ENCODE measurements at regions not wholly inside any gene's neighbourhood (a gene's known extent, or its start where the extent isn't known, plus 50 kb on each side); places are given as distances from the start of the nearest gene placed in this dataset.

- in situ Hi-C loops (cut with HindIII; ENCODE audit: low pct_unique_long_range_greater_than_20kb, low sequenced_read_pairs): no loop called here
- no peak for DNase-seq (ENCODE audit: low read depth in 1 of 2, low spot score in 1 of 2)
- no peak for TF ChIP-seq JUND (IDR thresholded peaks at IDR 0.05; ENCODE audit: low read depth)
These were observed 325.1 kb upstream of the ADAMTS16 start for GRCh38 chr5:4815002-4815401.

DNA sequence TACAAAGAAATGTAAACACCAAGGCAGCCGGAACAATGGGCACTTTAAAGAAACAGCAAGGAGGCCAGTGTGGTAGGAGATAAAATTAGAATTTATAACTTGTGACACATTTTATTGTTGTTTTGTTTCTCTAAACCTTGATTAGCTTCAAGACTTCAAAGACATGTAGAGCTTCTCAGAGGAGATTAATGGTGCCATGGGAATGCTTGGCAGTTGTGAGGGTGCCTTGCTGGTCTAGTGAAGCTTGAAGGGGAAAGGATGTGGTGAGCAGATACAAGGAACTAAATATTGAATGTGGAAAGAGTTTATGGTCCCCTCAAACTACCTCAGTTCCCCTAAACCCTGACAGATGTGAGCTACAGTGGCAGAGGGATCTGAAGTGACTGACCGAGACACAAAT, 322.4 kb upstream of the ADAMTS16 start:
- DNase-seq (ENCODE audit: low read depth in 1 of 2, low spot score in 1 of 2): no peak
- no peak for TF ChIP-seq JUND (IDR thresholded peaks at IDR 0.05; ENCODE audit: low read depth)
- in situ Hi-C loops (cut with HindIII; ENCODE audit: low pct_unique_long_range_greater_than_20kb, low sequenced_read_pairs): no loop called here

- DNase-seq (ENCODE audit: low read depth in 1 of 2, low spot score in 1 of 2): no peak
These were observed 308.8 kb upstream of the ADAMTS16 start for GRCh38 chr5:4831325-4831724.

DNA sequence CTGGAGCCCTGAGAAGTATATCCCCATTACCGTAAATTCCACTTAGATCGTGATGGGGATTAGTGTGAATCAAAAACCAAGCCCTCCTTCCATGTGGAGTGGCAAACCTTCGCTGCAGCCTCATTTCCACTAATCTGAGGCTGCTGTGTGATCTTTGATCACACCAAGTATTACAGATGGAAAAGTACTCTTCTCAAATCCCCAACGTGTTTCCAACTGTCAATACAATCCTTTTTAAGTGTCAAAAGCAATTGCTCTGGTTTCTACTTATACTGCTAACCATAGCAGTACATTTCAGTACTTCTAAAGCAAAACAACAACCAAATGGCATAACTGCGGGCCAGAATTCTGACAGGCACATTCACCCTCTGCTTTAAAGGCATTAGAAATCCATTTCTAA, 307.7 kb upstream of the ADAMTS16 start:
- no peak for DNase-seq (ENCODE audit: low read depth in 1 of 2, low spot score in 1 of 2)
- in situ Hi-C loops (cut with HindIII; ENCODE audit: low pct_unique_long_range_greater_than_20kb, low sequenced_read_pairs): no loop called here
- no peak for TF ChIP-seq JUND (IDR thresholded peaks at IDR 0.05; ENCODE audit: low read depth)

More at GRCh38 chr5:4831325-4831724, 308.8 kb upstream of the ADAMTS16 start:
- in situ Hi-C loops (cut with HindIII; ENCODE audit: low pct_unique_long_range_greater_than_20kb, low sequenced_read_pairs): no loop called here
- no peak for TF ChIP-seq JUND (IDR thresholded peaks at IDR 0.05; ENCODE audit: low read depth)

DNA sequence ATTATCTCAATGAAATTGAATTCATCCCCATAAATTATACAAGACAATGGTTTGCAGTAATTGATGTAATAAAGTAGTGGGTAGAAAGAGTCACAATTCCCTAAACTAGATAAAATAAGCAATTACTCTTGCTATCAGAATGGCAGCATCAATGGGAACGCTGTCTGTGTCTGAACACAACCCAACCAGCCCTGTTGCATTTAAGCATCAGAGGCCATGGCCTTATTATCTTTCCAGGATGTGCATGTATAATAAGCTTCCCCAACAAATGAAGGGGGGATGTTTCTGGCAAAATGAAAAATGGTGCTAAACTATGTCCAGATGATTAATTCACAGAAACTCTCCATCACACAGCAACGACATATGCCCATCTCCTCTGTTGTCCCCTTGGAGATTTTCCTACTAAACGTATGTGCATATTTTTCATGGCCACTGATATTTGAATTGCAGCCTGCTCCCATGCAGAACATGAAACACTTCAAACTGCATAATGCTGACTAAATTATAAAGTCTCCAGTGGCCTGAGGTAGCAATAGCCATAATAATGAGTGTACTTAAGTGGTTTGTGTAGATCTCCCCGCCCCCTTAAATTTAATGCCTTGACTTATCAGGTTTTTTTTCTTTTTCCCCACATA, 306.9 kb upstream of the ADAMTS16 start:
- in situ Hi-C loops (cut with HindIII; ENCODE audit: low pct_unique_long_range_greater_than_20kb, low sequenced_read_pairs): no loop called here
- no peak for DNase-seq (ENCODE audit: low read depth in 1 of 2, low spot score in 1 of 2)
- no peak for TF ChIP-seq JUND (IDR thresholded peaks at IDR 0.05; ENCODE audit: low read depth)

- in situ Hi-C loops (cut with HindIII; ENCODE audit: low pct_unique_long_range_greater_than_20kb, low sequenced_read_pairs): no loop called here
- TF ChIP-seq JUND (IDR thresholded peaks at IDR 0.05; ENCODE audit: low read depth): no peak
- no peak for DNase-seq (ENCODE audit: low read depth in 1 of 2, low spot score in 1 of 2)
These were observed 302.6 kb upstream of the ADAMTS16 start for GRCh38 chr5:4837489-4838058.

DNA sequence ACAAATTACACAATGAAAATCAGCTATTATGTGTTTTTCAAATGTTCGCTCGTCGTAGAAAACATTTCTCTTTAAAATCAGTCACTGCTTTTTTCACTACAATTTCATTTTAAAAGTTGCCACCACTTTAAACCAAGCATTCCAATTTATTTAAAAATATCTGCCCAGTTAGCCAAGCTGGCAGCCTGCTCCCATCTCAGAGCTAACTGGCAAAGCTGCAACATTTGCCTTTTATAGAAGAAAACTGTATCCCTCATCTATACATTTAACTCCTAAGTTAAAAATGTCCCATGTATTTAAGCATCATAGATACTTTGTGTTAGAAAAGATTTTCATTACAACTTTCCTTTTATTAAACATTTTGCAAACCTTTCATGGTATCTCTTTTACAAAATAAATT, 294.9 kb upstream of the ADAMTS16 start:
- DNase-seq (ENCODE audit: low read depth in 1 of 2, low spot score in 1 of 2): no peak
- no peak for TF ChIP-seq JUND (IDR thresholded peaks at IDR 0.05; ENCODE audit: low read depth)

DNA sequence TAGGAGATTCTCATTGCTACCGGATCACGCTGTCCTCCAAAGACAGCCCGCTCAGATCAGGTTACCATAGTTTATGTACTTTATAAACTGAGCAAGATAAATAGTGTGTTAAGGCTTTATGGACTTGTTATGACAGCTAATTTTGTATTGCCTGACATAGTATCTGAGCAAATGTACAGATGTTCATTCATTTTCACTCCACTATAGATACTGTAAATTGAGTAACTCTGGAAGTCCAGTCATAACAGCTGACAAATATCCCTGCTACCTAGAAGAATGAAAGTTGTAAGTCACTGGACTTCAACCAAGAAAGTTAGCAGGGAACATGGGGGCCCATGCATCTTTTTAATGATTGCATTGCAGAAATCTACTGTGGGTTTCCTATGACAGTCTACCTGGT, 292.4 kb upstream of the ADAMTS16 start:
- TF ChIP-seq JUND (IDR thresholded peaks at IDR 0.05; ENCODE audit: low read depth): no peak
- no peak for DNase-seq (ENCODE audit: low read depth in 1 of 2, low spot score in 1 of 2)
- in situ Hi-C loops (cut with HindIII; ENCODE audit: low pct_unique_long_range_greater_than_20kb, low sequenced_read_pairs): no loop called here

More for the DNA sequence above, 294.9 kb upstream of the ADAMTS16 start:
- in situ Hi-C loops (cut with HindIII; ENCODE audit: low pct_unique_long_range_greater_than_20kb, low sequenced_read_pairs): no loop called here

GRCh38 chr5:4855036-4855435, 285.1 kb upstream of the ADAMTS16 start:
- TF ChIP-seq JUND (IDR thresholded peaks at IDR 0.05; ENCODE audit: low read depth): no peak
- in situ Hi-C loops (cut with HindIII; ENCODE audit: low pct_unique_long_range_greater_than_20kb, low sequenced_read_pairs): no loop called here
- DNase-seq (ENCODE audit: low read depth in 1 of 2, low spot score in 1 of 2): no peak

DNA sequence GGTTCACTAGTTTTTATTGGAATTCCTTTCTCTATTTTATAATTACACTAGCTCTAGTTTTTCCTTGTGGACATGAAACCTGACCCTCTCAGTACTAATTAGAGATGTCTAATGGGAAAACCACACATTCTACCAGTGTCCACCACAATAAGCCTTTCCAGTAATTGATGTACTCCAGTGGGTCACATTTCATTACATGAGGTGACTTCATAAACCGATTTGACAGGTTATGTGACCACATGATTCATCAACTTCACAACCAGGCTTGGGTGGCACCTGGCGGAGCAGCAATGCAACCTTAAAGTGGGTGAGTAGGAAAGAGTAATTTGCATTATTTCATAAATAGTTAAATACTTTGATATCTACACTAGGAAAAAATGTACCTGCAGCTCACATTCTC, 284.2 kb upstream of the ADAMTS16 start:
- peak in 1 of 2 experiments; percentile 4 for DNase-seq (ENCODE audit: low read depth in 1 of 2, low spot score in 1 of 2)
- in situ Hi-C loops (cut with HindIII; ENCODE audit: low pct_unique_long_range_greater_than_20kb, low sequenced_read_pairs): no loop called here
- no peak for TF ChIP-seq JUND (IDR thresholded peaks at IDR 0.05; ENCODE audit: low read depth)

- in situ Hi-C loops (cut with HindIII; ENCODE audit: low pct_unique_long_range_greater_than_20kb, low sequenced_read_pairs): no loop called here
- DNase-seq (ENCODE audit: low read depth in 1 of 2, low spot score in 1 of 2): no peak
- TF ChIP-seq JUND (IDR thresholded peaks at IDR 0.05; ENCODE audit: low read depth): no peak
These were observed 282.4 kb upstream of the ADAMTS16 start for GRCh38 chr5:4857761-4858160.

GRCh38 chr5:4859500-4860235, 280.5 kb upstream of the ADAMTS16 start:
- in situ Hi-C loops (cut with HindIII; ENCODE audit: low pct_unique_long_range_greater_than_20kb, low sequenced_read_pairs): no loop called here
- TF ChIP-seq JUND (IDR thresholded peaks at IDR 0.05; ENCODE audit: low read depth): no peak
- DNase-seq (ENCODE audit: low read depth in 1 of 2, low spot score in 1 of 2): no peak

GRCh38 chr5:4860631-4861030, 279.5 kb upstream of the ADAMTS16 start:
- in situ Hi-C loops (cut with HindIII; ENCODE audit: low pct_unique_long_range_greater_than_20kb, low sequenced_read_pairs): no loop called here
- DNase-seq (ENCODE audit: low read depth in 1 of 2, low spot score in 1 of 2): no peak
- TF ChIP-seq JUND (IDR thresholded peaks at IDR 0.05; ENCODE audit: low read depth): no peak
